CD4-positive, alpha-beta T cell (primary cell): ENCODE measurements at regions not wholly inside any gene's neighbourhood (a gene's known extent, or its start where the extent isn't known, plus 50 kb on each side); places are given as distances from the start of the nearest gene placed in this dataset.

Experiments
- ATAC-seq: fragments of 200-7000 bp; cut with Tn5 transposase; one replicate; pipeline ENCODE4 v1.10.0; 2022; ENCODE audit warnings: mild to moderate bottlenecking; ENCODE audit not compliant: poor library complexity
- CTCF ChIA-PET: fragments of 350-600 bp; sonication (Branson Sonifier 250); formaldehyde crosslinking; loops from one replicate; lab custom pipeline; 2021; ENCODE audit warnings: antibody characterized with exemption, inconsistent platforms; lab: Charles Lee
- POLR2A ChIA-PET: fragments of 350-600 bp; sonication (Branson Sonifier 250); formaldehyde crosslinking; loops from one replicate; lab custom pipeline; 2021; ENCODE audit warnings: antibody characterized with exemption, inconsistent platforms; lab: Charles Lee
- DNase-seq, 14 experiments: peaks; one replicate each; pipeline ENCODE4 v3.0.0-alpha.2; 2013 to 2020; ENCODE audit warnings: mixed read lengths in 2 of 14
- H3K27ac ChIP-seq, 2 donors: one replicate each; pipeline versions ENCODE4 v1.5.1 to v1.7.0; 2013; ENCODE audit warnings: low read length in 2 of 2, low read depth in 1 of 2, mild to moderate bottlenecking in 1 of 2
- H3K27me3 ChIP-seq, 2 experiments: 1 replicate in 1 of 2; 2 replicates in 1 of 2; pipeline versions ENCODE4 v1.6.1 to v1.7.0; 2013; ENCODE audit warnings: low read length in 2 of 2, control low read depth in 1 of 2, mild to moderate bottlenecking in 1 of 2, moderate library complexity in 1 of 2; ENCODE audit not compliant: insufficient read depth in 2 of 2, control insufficient read depth in 1 of 2
- H3K36me3 ChIP-seq: one replicate; pipeline ENCODE4 v1.6.1; 2013; ENCODE audit warnings: low read length, control low read depth; ENCODE audit not compliant: insufficient read depth
- H3K4me1 ChIP-seq: one replicate; pipeline ENCODE4 v1.6.1; 2013; ENCODE audit warnings: low read length, control low read depth; ENCODE audit not compliant: insufficient read depth
- H3K4me3 ChIP-seq: one replicate; pipeline ENCODE4 v1.5.1; 2013; ENCODE audit warnings: mild to moderate bottlenecking, low read length, moderate library complexity
- H3K9me3 ChIP-seq, 2 experiments: 1 replicate in 1 of 2; 2 replicates in 1 of 2; pipeline versions ENCODE4 v1.6.1 to v1.7.0; 2013; ENCODE audit warnings: low read length in 2 of 2, mild to moderate bottlenecking in 2 of 2, control low read depth in 1 of 2, moderate library complexity in 1 of 2; ENCODE audit not compliant: control insufficient read depth in 1 of 2, insufficient read depth in 1 of 2
- H3K27ac Mint-ChIP-seq: one replicate; pipeline ENCODE4 v1.8.0; 2020; ENCODE audit warnings: mixed read lengths
- H3K27me3 Mint-ChIP-seq: one replicate; pipeline ENCODE4 v1.8.0; 2021; ENCODE audit warnings: mixed read lengths
- H3K36me3 Mint-ChIP-seq: one replicate; pipeline ENCODE4 v1.8.0; 2021; ENCODE audit warnings: low read depth, mixed read lengths
- H3K4me1 Mint-ChIP-seq: one replicate; pipeline ENCODE4 v1.8.0; 2021; ENCODE audit warnings: low read depth, mixed read lengths
- H3K4me3 Mint-ChIP-seq: one replicate; pipeline ENCODE4 v1.8.0; 2020; ENCODE audit warnings: mild to moderate bottlenecking, mixed read lengths
- H3K9me3 Mint-ChIP-seq: one replicate; pipeline ENCODE4 v1.8.0; 2020; ENCODE audit warnings: mixed read lengths
- CTCF ChIP-seq: fragments of 200-600 bp; IDR thresholded peaks from one replicate; pipeline ENCODE4 v1.8.0; 2022; ENCODE audit warnings: antibody characterized with exemption, mild to moderate bottlenecking
- intact Hi-C, 2 experiments: fragments of 100-400 bp; cut with DNase I in 1 of 2; cut with micrococcal nuclease in 1 of 2; formaldehyde crosslinking; loops; one replicate each; pipeline versions ENCODE4 v1.15.1 to v1.9.0; 2023 to 2025; cut with DNase I, micrococcal nuclease

- CTCF ChIA-PET = no interaction called here
These were observed 76.6 kb upstream of the ACTBL2 start for GRCh38 chr5:57559110-57559635.

DNA sequence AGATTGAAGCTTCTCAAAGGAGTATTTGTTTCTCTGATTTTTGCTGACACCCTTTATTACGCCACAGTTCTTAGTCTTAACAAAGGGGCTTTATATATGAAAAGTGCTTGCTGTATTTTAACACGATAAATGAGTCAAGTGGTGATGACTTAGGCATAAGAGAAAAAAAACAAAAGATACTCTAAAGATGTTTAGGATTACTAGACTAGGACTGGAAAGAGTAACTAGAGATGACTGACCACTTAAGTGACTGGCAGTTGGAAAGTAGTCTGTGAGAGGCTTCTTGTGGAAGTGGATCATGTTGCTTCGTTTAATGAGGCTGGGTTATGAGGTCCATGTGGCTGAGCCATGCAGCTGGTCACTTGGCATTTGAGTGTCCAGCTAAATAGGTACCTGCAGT lies 69.4 kb upstream of the ACTBL2 start:
- no peaks in the 10 kb centered on the region for H3K4me1 ChIP-seq
- Mint-ChIP-seq H3K27me3 (no peaks in the 10 kb centered on the region), H3K4me3 (no peak overlapping the region), H3K36me3 (no peaks in the 10 kb centered on the region), H3K27ac (no peak overlapping the region), H3K4me1 (no peaks in the 10 kb centered on the region), H3K9me3 (peaks cover 5% of the 10 kb centered on the region)
- no peak for DNase-seq
- TF ChIP-seq CTCF = no peak
- H3K9me3 ChIP-seq = peaks cover 0 to 5% of the 10 kb centered on the region in 2 experiments
- ChIA-PET CTCF (no interaction called here), POLR2A (no interaction called here)
- no peak overlapping the region for H3K27ac ChIP-seq
- H3K27me3 ChIP-seq = no peaks in the 10 kb centered on the region
- no peaks in the 10 kb centered on the region for H3K36me3 ChIP-seq
- intact Hi-C loops = no loop called here
- no peak for ATAC-seq
- H3K4me3 ChIP-seq = no peak overlapping the region

More at GRCh38 chr5:57559110-57559635, 76.6 kb upstream of the ACTBL2 start:
- Mint-ChIP-seq H3K27ac (no peak overlapping the region), H3K36me3 (no peaks in the 10 kb centered on the region), H3K9me3 (peaks cover 5% of the 10 kb centered on the region), H3K4me1 (no peaks in the 10 kb centered on the region), H3K4me3 (no peak overlapping the region), H3K27me3 (peaks cover 12% of the 10 kb centered on the region)
- DNase-seq (no peak), ATAC-seq (no peak)
- H3K36me3 ChIP-seq = no peaks in the 10 kb centered on the region
- intact Hi-C loops = no loop called here
- H3K4me1 ChIP-seq = no peaks in the 10 kb centered on the region
- TF ChIP-seq CTCF = no peak
- H3K27ac ChIP-seq = no peak overlapping the region
- H3K9me3 ChIP-seq = no peaks in the 10 kb centered on the region
- no peak overlapping the region for H3K4me3 ChIP-seq
- POLR2A ChIA-PET = no interaction called here
- H3K27me3 ChIP-seq = peaks cover 0 to 9% of the 10 kb centered on the region in 2 experiments

- H3K4me1 Mint-ChIP-seq = no peaks in the 10 kb centered on the region
- ATAC-seq (no peak), DNase-seq (no peak)
- Histone ChIP-seq H3K4me3 (no peak overlapping the region), H3K27me3 (no peaks in the 10 kb centered on the region), H3K9me3 (peaks cover 0 to 5% of the 10 kb centered on the region in 2 experiments), H3K4me1 (no peaks in the 10 kb centered on the region), H3K36me3 (no peaks in the 10 kb centered on the region), H3K27ac (no peak overlapping the region)
- H3K27ac Mint-ChIP-seq = no peak overlapping the region
- intact Hi-C loops = no loop called here
- no peak for TF ChIP-seq CTCF
- H3K9me3 Mint-ChIP-seq = peaks cover 5% of the 10 kb centered on the region
- no peaks in the 10 kb centered on the region for H3K27me3 Mint-ChIP-seq
- H3K36me3 Mint-ChIP-seq = no peaks in the 10 kb centered on the region
- ChIA-PET CTCF (no interaction called here), POLR2A (no interaction called here)
- no peak overlapping the region for H3K4me3 Mint-ChIP-seq
These were observed 68.6 kb upstream of the ACTBL2 start for GRCh38 chr5:57551251-57551650.
